Progenitor cell of endocrine pancreas (in vitro differentiated cells): ENCODE measurements at regions not wholly inside any gene's neighbourhood (a gene's known extent, or its start where the extent isn't known, plus 50 kb on each side); places are given as distances from the start of the nearest gene placed in this dataset.

Source experiments
- DNase-seq: peaks from one replicate; pipeline ENCODE4 v3.0.0; 2021; ENCODE audit warnings: low spot score; ENCODE audit not compliant: unreplicated experiment
- H3K27ac Mint-ChIP-seq: 2 replicates; pipeline ENCODE4 v1.8.0; 2021; ENCODE audit warnings: mild to moderate bottlenecking, moderate library complexity, mixed read lengths
- H3K27me3 Mint-ChIP-seq: 2 replicates; pipeline ENCODE4 v1.8.0; 2021; ENCODE audit warnings: mixed read lengths
- H3K36me3 Mint-ChIP-seq: 2 replicates; pipeline ENCODE4 v1.8.0; 2022; ENCODE audit warnings: mixed read lengths; ENCODE audit not compliant: insufficient read depth
- H3K4me1 Mint-ChIP-seq: 2 replicates; pipeline ENCODE4 v1.8.0; 2021; ENCODE audit warnings: low read depth, mixed read lengths
- H3K4me3 Mint-ChIP-seq: 2 replicates; pipeline ENCODE4 v1.8.0; 2021; ENCODE audit warnings: low read depth, mild to moderate bottlenecking, moderate library complexity, mixed read lengths
- H3K9me3 Mint-ChIP-seq: 2 replicates; pipeline ENCODE4 v1.8.0; 2021; ENCODE audit warnings: low read depth, mixed read lengths
- CTCF ChIP-seq: fragments of 200-600 bp; sonication (generic); IDR thresholded peaks from one replicate; pipeline ENCODE4 v1.5.0; 2021; ENCODE audit warnings: antibody characterized with exemption, mild to moderate bottlenecking; ENCODE audit not compliant: unreplicated experiment

GRCh38 chr1:182193908-182194550, 132.5 kb upstream of the ZNF648 start:
- TF ChIP-seq CTCF, result no peak
- H3K9me3 Mint-ChIP-seq, result no peaks in the 10 kb centered on the region
- no peak overlapping the region for H3K4me3 Mint-ChIP-seq
- DNase-seq, result no peak
- no peaks in the 10 kb centered on the region for H3K36me3 Mint-ChIP-seq
- no peaks in the 10 kb centered on the region for H3K27me3 Mint-ChIP-seq
- peaks cover 6% of the 10 kb centered on the region for H3K4me1 Mint-ChIP-seq
- H3K27ac Mint-ChIP-seq, result no peak overlapping the region

DNA sequence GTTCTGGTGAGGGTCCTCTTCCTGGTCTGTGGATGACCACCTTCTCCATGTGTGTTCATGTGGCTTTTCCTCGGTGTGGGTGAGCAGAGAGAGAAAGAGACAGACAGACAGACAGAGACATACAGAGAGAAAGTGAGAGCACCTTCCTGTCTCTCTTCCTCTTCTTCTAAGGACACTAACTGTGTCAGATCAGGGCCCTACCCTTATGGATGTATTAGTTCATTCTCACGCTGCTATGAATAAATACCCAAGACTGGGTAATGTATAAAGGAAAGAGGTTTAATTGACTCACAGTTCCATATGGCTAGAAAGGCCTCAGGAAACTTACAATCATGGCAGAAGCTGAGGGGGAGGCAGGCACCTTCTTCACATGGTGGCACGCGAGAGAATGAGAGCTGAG, 131.5 kb upstream of the ZNF648 start:
- peaks cover 3% of the 10 kb centered on the region for H3K4me1 Mint-ChIP-seq
- no peak for TF ChIP-seq CTCF
- H3K27ac Mint-ChIP-seq, result no peak overlapping the region
- H3K27me3 Mint-ChIP-seq, result no peaks in the 10 kb centered on the region
- H3K4me3 Mint-ChIP-seq, result no peak overlapping the region
- H3K36me3 Mint-ChIP-seq, result no peaks in the 10 kb centered on the region
- H3K9me3 Mint-ChIP-seq, result no peaks in the 10 kb centered on the region
- DNase-seq, result no peak

- no peak for TF ChIP-seq CTCF
- H3K9me3 Mint-ChIP-seq, result no peaks in the 10 kb centered on the region
- DNase-seq, result no peak
- no peaks in the 10 kb centered on the region for H3K36me3 Mint-ChIP-seq
- no peak overlapping the region for H3K27ac Mint-ChIP-seq
- H3K4me3 Mint-ChIP-seq, result no peak overlapping the region
- H3K27me3 Mint-ChIP-seq, result no peaks in the 10 kb centered on the region
- H3K4me1 Mint-ChIP-seq, result peaks cover 3% of the 10 kb centered on the region
Observed at GRCh38 chr1:182192215-182192614, 130.7 kb upstream of the ZNF648 start.

DNA sequence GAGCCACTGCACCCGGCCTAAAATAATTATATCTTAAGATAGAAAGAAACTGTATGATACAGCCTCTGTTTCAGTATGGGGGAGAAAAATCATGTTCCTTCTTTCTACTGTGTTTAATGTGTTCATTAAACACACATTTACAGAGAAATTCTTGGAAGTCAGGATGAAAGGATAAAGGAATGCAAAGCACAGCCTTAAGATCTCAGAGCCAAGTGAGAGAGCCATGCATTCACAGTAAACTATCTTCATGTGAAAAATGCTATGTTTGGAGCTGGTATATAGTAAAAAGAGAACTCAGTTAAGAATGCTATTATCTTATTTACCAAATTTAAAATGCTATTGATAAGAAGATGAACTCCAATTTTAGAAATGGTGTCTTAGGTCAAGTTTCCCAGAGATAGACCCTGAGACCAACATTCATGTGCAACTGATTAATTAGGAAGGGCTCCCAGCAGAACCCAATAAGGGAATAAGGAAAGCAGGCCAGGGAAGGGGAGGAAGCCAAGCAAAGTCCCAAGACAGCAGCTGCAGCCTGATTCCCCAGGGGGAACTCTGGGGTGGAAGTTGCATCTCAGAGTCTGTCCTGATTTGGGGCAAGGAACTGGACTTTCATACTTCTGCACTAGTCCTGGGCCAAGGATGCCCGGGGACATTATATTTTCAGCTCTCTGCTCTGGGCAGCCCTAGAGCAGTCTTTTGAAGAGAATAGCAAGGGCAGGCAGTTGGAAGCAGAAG, 130.0 kb upstream of the ZNF648 start:
- no peak for DNase-seq
- Mint-ChIP-seq H3K27me3 (no peaks in the 10 kb centered on the region), H3K27ac (no peak overlapping the region), H3K4me1 (peaks cover 3% of the 10 kb centered on the region), H3K4me3 (no peak overlapping the region), H3K36me3 (no peaks in the 10 kb centered on the region), H3K9me3 (no peaks in the 10 kb centered on the region)
- TF ChIP-seq CTCF, result no peak

DNA sequence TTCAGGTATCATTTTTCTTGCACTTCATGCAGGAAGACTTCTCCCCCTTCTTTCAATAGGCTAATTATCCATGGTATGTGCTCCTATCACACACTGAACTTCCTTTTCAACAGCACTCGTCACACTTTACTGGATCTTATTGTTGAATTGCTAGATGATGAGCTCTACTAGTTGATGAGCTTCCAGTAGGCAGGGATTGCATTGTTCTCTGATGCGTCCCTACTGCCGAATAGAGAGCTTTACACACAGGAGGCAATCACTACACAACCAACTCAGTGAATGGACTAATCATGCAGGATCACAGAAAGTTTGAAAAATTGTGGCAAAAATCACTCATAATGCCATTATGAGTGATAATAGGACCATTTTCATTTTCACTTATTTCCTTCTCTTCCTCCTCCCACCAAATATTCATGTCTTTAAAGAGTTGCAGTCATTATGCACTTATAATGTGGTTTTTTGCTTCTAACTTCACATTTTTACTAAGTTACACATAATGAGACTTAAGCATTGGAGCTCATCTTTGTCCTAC, 128.1 kb upstream of the ZNF648 start:
- H3K4me1 Mint-ChIP-seq, result peaks cover 8% of the 10 kb centered on the region
- no peaks in the 10 kb centered on the region for H3K9me3 Mint-ChIP-seq
- no peak for TF ChIP-seq CTCF
- no peak for DNase-seq
- H3K27me3 Mint-ChIP-seq, result no peaks in the 10 kb centered on the region
- no peaks in the 10 kb centered on the region for H3K36me3 Mint-ChIP-seq
- no peak overlapping the region for H3K27ac Mint-ChIP-seq
- H3K4me3 Mint-ChIP-seq, result no peak overlapping the region
